Endothelial cell (in vitro differentiated cells): ENCODE measurements at regions not wholly inside any gene's neighbourhood (a gene's known extent, or its start where the extent isn't known, plus 50 kb on each side); places are given as distances from the start of the nearest gene placed in this dataset.

Source experiments
- DNase-seq: peaks from one replicate; pipeline ENCODE4 v3.0.0; 2021; ENCODE audit warnings: low spot score
- H3K27ac Mint-ChIP-seq: one replicate; pipeline ENCODE4 v1.8.0; 2021; ENCODE audit warnings: mixed read lengths, inconsistent platforms; ENCODE audit not compliant: unreplicated experiment
- H3K27me3 Mint-ChIP-seq: one replicate; pipeline ENCODE4 v1.8.0; 2021; ENCODE audit warnings: mild to moderate bottlenecking, moderate library complexity, mixed read lengths, inconsistent platforms; ENCODE audit not compliant: unreplicated experiment
- H3K36me3 Mint-ChIP-seq: one replicate; pipeline ENCODE4 v1.8.0; 2021; ENCODE audit warnings: mild to moderate bottlenecking, low read depth, mixed read lengths, inconsistent platforms; ENCODE audit not compliant: unreplicated experiment
- H3K4me1 Mint-ChIP-seq: one replicate; pipeline ENCODE4 v1.8.0; 2021; ENCODE audit warnings: mild to moderate bottlenecking, mixed read lengths, inconsistent platforms; ENCODE audit not compliant: unreplicated experiment
- H3K4me3 Mint-ChIP-seq: one replicate; pipeline ENCODE4 v1.8.0; 2021; ENCODE audit warnings: mild to moderate bottlenecking, mixed read lengths, inconsistent platforms; ENCODE audit not compliant: unreplicated experiment
- H3K9me3 Mint-ChIP-seq: one replicate; pipeline ENCODE4 v1.8.0; 2021; ENCODE audit warnings: mixed read lengths, inconsistent platforms; ENCODE audit not compliant: unreplicated experiment
- CTCF ChIP-seq: fragments of 200-600 bp; sonication (generic); IDR thresholded peaks from one replicate; pipeline ENCODE4 v1.5.0; 2021; ENCODE audit warnings: antibody characterized with exemption; ENCODE audit not compliant: unreplicated experiment

- H3K36me3 Mint-ChIP-seq = no peaks in the 10 kb centered on the region
- DNase-seq = no peak
These were observed 433.2 kb upstream of the MARCKS start for GRCh38 chr6:113423956-113424355.

GRCh38 chr6:113425977-113426660 lies 431.0 kb upstream of the MARCKS start:
- Mint-ChIP-seq H3K4me3 (no peak overlapping the region), H3K27ac (no peak overlapping the region), H3K4me1 (peaks cover 2% of the 10 kb centered on the region), H3K36me3 (no peaks in the 10 kb centered on the region), H3K9me3 (no peaks in the 10 kb centered on the region), H3K27me3 (peaks cover 1% of the 10 kb centered on the region)
- TF ChIP-seq CTCF = no peak
- DNase-seq = no peak

More at GRCh38 chr6:113423956-113424355, 433.2 kb upstream of the MARCKS start:
- TF ChIP-seq CTCF = no peak
- Mint-ChIP-seq H3K4me3 (no peak overlapping the region), H3K27me3 (peaks cover 1% of the 10 kb centered on the region), H3K27ac (no peak overlapping the region), H3K9me3 (no peaks in the 10 kb centered on the region), H3K4me1 (peaks cover 2% of the 10 kb centered on the region)

GRCh38 chr6:113427617-113428016 lies 429.5 kb upstream of the MARCKS start:
- Mint-ChIP-seq H3K4me3 (no peak overlapping the region), H3K4me1 (peaks cover 2% of the 10 kb centered on the region), H3K27me3 (peaks cover 1% of the 10 kb centered on the region), H3K9me3 (no peaks in the 10 kb centered on the region), H3K36me3 (no peaks in the 10 kb centered on the region), H3K27ac (no peak overlapping the region)
- no peak for DNase-seq
- no peak for TF ChIP-seq CTCF

GRCh38 chr6:113428702-113429101 lies 428.4 kb upstream of the MARCKS start:
- TF ChIP-seq CTCF = no peak
- peaks cover 2% of the 10 kb centered on the region for H3K4me1 Mint-ChIP-seq
- no peaks in the 10 kb centered on the region for H3K9me3 Mint-ChIP-seq
- H3K27ac Mint-ChIP-seq = no peak overlapping the region
- H3K4me3 Mint-ChIP-seq = no peak overlapping the region
- H3K27me3 Mint-ChIP-seq = peaks cover 1% of the 10 kb centered on the region
- no peaks in the 10 kb centered on the region for H3K36me3 Mint-ChIP-seq
- no peak for DNase-seq

GRCh38 chr6:113432521-113433334 lies 424.4 kb upstream of the MARCKS start:
- H3K4me3 Mint-ChIP-seq = no peak overlapping the region

More at GRCh38 chr6:113432521-113433334, 424.4 kb upstream of the MARCKS start:
- peaks cover 1% of the 10 kb centered on the region for H3K4me1 Mint-ChIP-seq
- H3K36me3 Mint-ChIP-seq = no peaks in the 10 kb centered on the region
- no peak for TF ChIP-seq CTCF
- no peak overlapping the region for H3K27ac Mint-ChIP-seq
- H3K27me3 Mint-ChIP-seq = peaks cover 1% of the 10 kb centered on the region
- DNase-seq = no peak
- no peaks in the 10 kb centered on the region for H3K9me3 Mint-ChIP-seq
